Caco-2 (cell line): ENCODE measurements at regions not wholly inside any gene's neighbourhood (a gene's known extent, or its start where the extent isn't known, plus 50 kb on each side); places are given as distances from the start of the nearest gene placed in this dataset.

Experiments used
- BruUV-seq: library from RNA; stranded (reverse); fragments of 400-500 nt; replicated peaks from 2 replicates; lab custom pipeline; 2021; lab: Mats Ljungman, UMichigan
- CTCF ChIA-PET: fragments of 300-600 bp; sonication (Branson Sonifier 250); formaldehyde crosslinking; loops from one replicate; lab custom pipeline; 2022; ENCODE audit warnings: antibody characterized with exemption; lab: Charles Lee
- POLR2A ChIA-PET: fragments of 300-600 bp; sonication (Branson Sonifier 250); formaldehyde crosslinking; loops from one replicate; lab custom pipeline; 2022; ENCODE audit warnings: antibody characterized with exemption; lab: Charles Lee
- DNase-seq, 2 experiments: peaks; one replicate each; pipeline versions ENCODE4 v3.0.0 to v3.0.0-alpha.2; 2020 to 2022
- H3K27me3 ChIP-seq: replicated peaks from 2 replicates; pipeline ENCODE4 v1.6.0; 2011; ENCODE audit warnings: low read length; ENCODE audit not compliant: control insufficient read depth, insufficient read depth
- H3K36me3 ChIP-seq: 2 replicates; pipeline ENCODE4 v1.5.1; 2011; ENCODE audit warnings: low read length; ENCODE audit not compliant: control insufficient read depth, insufficient read depth
- H3K4me1 ChIP-seq: fragments of 250-450 bp; sonication (Bioruptor Pico); 2 replicates; pipeline ENCODE4 v1.5.1; 2020; ENCODE audit warnings: mild to moderate bottlenecking
- H3K4me3 ChIP-seq: 2 replicates; pipeline ENCODE4 v1.5.1; 2011; ENCODE audit warnings: low read depth, mild to moderate bottlenecking, control low read depth, low read length
- H3K9me3 ChIP-seq: fragments of 250-450 bp; sonication (Bioruptor Pico); 2 replicates; pipeline ENCODE4 v1.5.1; 2020; ENCODE audit warnings: mild to moderate bottlenecking, moderate library complexity
- H3K27ac Mint-ChIP-seq: one replicate; pipeline ENCODE4 v1.8.0; 2022; ENCODE audit warnings: mixed read lengths; ENCODE audit not compliant: unreplicated experiment
- H3K27me3 Mint-ChIP-seq: one replicate; pipeline ENCODE4 v1.8.0; 2022; ENCODE audit warnings: mixed read lengths; ENCODE audit not compliant: insufficient read depth, unreplicated experiment
- H3K36me3 Mint-ChIP-seq: one replicate; pipeline ENCODE4 v1.8.0; 2022; ENCODE audit warnings: mild to moderate bottlenecking, mixed read lengths; ENCODE audit not compliant: insufficient read depth, unreplicated experiment
- H3K4me1 Mint-ChIP-seq: one replicate; pipeline ENCODE4 v1.8.0; 2022; ENCODE audit warnings: low read depth, mixed read lengths; ENCODE audit not compliant: unreplicated experiment
- H3K4me3 Mint-ChIP-seq: one replicate; pipeline ENCODE4 v1.8.0; 2022; ENCODE audit warnings: mild to moderate bottlenecking, moderate library complexity, mixed read lengths; ENCODE audit not compliant: unreplicated experiment
- H3K9me3 Mint-ChIP-seq: one replicate; pipeline ENCODE4 v1.8.0; 2022; ENCODE audit warnings: mixed read lengths; ENCODE audit not compliant: unreplicated experiment
- intact Hi-C: fragments of 100-400 bp; cut with micrococcal nuclease; formaldehyde crosslinking; loops from one replicate; pipeline ENCODE4 v1.10.0; 2022; ENCODE audit not compliant: unreplicated experiment
- TF ChIP-seq, protein P1 (sequence below), 2 experiments: fragments of 200-600 bp in 1 of 2; IDR thresholded peaks; 1 replicate in 1 of 2; 2 replicates in 1 of 2; pipeline versions ENCODE4 v1.5.1 to v1.8.0; 2011 to 2022; ENCODE audit warnings: antibody characterized with exemption in 1 of 2, control low read depth in 1 of 2, inconsistent platforms in 1 of 2, low read depth in 1 of 2, low read length in 1 of 2, mild to moderate bottlenecking in 1 of 2, moderate library complexity in 1 of 2; ENCODE audit not compliant: insufficient read depth in 1 of 2, severe bottlenecking in 1 of 2, unreplicated experiment in 1 of 2

DNA sequence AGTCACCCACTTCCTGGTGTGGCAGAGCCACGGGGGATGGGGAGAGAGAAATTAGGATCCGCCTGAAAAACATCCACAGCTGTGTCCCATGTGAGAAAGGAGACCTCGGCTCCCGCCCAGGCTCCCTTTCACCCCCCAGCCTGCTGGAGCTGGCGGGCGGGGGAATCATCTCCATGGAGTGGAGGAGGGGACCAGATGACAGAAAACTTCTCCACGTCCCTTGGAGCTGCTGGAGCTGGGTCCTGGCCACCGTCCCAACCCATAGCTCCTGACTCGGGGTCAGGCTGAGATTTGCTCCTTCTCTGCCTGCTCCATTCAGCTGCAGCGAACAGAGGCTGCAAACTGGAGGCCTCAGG lies 113.8 kb downstream of the CEBPB start:
- H3K4me3 ChIP-seq = no peak overlapping the region
- H3K4me1 ChIP-seq = peaks cover 16% of the 10 kb centered on the region
- Mint-ChIP-seq H3K27ac (no peak overlapping the region), H3K4me1 (peaks cover 14% of the 10 kb centered on the region), H3K4me3 (no peak overlapping the region), H3K27me3 (peaks cover 3% of the 10 kb centered on the region), H3K9me3 (peaks cover 10% of the 10 kb centered on the region), H3K36me3 (no peaks in the 10 kb centered on the region)
- no peaks in the 10 kb centered on the region for H3K9me3 ChIP-seq
- no peak for DNase-seq
- no peaks in the 10 kb centered on the region for H3K27me3 ChIP-seq
- TF ChIP-seq, protein P1, sequence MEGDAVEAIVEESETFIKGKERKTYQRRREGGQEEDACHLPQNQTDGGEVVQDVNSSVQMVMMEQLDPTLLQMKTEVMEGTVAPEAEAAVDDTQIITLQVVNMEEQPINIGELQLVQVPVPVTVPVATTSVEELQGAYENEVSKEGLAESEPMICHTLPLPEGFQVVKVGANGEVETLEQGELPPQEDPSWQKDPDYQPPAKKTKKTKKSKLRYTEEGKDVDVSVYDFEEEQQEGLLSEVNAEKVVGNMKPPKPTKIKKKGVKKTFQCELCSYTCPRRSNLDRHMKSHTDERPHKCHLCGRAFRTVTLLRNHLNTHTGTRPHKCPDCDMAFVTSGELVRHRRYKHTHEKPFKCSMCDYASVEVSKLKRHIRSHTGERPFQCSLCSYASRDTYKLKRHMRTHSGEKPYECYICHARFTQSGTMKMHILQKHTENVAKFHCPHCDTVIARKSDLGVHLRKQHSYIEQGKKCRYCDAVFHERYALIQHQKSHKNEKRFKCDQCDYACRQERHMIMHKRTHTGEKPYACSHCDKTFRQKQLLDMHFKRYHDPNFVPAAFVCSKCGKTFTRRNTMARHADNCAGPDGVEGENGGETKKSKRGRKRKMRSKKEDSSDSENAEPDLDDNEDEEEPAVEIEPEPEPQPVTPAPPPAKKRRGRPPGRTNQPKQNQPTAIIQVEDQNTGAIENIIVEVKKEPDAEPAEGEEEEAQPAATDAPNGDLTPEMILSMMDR (IDR thresholded peaks at IDR 0.05; ENCODE audit: insufficient read depth in 1 of 2, low read depth in 1 of 2, low read length in 1 of 2, severe bottlenecking in 1 of 2, unreplicated experiment in 1 of 2) = no peak
- POLR2A ChIA-PET = no interaction called here
- CTCF ChIA-PET = no interaction called here
- BruUV-seq = no TSS peak
- H3K36me3 ChIP-seq = no peaks in the 10 kb centered on the region
- intact Hi-C loops = no loop called here

DNA sequence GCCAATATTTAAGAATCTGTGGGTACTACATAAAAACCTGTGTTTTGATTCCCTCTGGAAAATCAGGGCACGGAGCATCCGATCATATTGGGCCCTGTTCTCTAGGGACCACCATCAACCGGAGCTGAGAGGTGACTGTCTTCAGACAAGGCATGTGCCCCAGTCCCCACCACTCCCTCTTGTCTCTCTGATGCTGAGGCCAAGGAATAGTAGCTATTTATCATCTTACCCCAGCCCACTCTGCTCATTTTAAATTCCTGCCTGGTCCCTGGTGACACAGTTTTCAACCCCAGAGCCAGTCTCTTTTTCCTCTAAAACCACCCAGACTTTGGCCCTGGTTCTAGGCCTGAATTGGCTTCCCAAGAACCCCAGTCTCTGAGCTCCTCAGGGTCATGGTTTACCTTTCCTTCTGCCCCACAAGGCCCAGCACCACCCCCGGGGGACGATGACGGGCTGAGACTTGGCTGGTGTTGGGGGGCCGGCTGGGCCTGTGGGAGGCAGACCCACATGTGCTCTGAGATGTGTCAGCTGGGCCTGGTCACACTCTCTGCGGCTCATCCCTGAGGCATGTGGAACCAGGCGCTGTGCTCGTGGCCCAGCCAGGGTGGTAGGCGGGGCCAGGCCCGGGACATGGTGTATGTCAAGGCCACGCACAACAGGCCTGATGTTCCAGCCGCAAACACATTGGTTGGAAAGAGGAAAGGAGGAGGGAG lies 114.4 kb downstream of the CEBPB start:
- H3K27me3 Mint-ChIP-seq = peaks cover 3% of the 10 kb centered on the region
- no peak overlapping the region for H3K27ac Mint-ChIP-seq
- no peak overlapping the region for H3K4me3 Mint-ChIP-seq
- Histone ChIP-seq H3K4me3 (no peak overlapping the region), H3K9me3 (no peaks in the 10 kb centered on the region), H3K36me3 (no peaks in the 10 kb centered on the region), H3K4me1 (peaks cover 16% of the 10 kb centered on the region), H3K27me3 (no peaks in the 10 kb centered on the region)
- intact Hi-C loops = no loop called here
- CTCF ChIA-PET = interaction anchor here (0.8 kb wide), 1 partner anchor 185 kb away, joined by 3 read pairs; no protein-coding TSS in a partner anchor
- no TSS peak for BruUV-seq
- POLR2A ChIA-PET = no interaction called here
- no peak for DNase-seq
- no peaks in the 10 kb centered on the region for H3K36me3 Mint-ChIP-seq
- peaks cover 9% of the 10 kb centered on the region for H3K9me3 Mint-ChIP-seq
- H3K4me1 Mint-ChIP-seq = peaks cover 14% of the 10 kb centered on the region
- TF ChIP-seq, protein P1 (IDR thresholded peaks at IDR 0.05; ENCODE audit: insufficient read depth in 1 of 2, low read depth in 1 of 2, low read length in 1 of 2, severe bottlenecking in 1 of 2, unreplicated experiment in 1 of 2) = no peak

DNA sequence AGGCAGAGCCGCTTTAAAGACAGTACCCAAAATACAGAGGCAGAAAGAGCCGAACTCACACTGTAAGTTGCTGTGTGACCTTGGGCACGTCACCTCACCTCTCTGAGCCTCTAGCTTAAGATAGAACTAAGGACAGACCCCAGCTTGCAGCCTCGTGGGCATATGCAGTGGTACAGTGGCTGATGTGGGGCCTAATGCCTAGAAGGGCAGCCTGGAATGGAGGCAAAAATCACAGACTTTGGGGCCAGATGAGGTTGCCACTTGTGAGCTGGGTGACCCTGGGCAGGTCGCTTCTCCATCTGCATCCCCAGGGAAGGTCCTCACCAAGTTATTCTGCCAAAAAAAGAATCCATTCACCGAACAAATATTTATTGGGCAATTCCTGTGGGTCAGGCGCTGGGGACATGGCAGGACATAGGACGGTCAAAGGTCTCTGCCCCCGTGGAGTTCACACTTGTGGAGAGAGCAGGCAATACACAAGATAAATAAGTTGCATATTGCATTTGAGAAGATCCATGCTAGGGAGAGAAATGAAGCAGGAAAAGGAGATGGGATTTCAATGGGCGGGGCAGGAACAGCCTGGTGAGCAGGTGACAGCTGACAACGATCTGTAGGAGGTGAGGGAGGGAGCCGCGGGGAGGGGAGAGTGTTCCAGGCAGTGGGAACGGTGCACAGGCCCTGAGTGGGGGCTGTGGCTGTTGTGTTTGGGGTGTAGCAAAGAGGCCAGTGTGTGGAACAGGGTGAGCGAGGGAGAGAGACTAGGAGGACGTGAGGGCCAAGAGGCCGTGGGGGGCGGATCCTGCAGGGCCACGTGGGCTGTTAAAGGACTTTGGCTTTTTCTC lies 115.2 kb downstream of the CEBPB start:
- Histone ChIP-seq H3K9me3 (no peaks in the 10 kb centered on the region), H3K36me3 (no peaks in the 10 kb centered on the region), H3K27me3 (no peaks in the 10 kb centered on the region), H3K4me1 (peaks cover 16% of the 10 kb centered on the region), H3K4me3 (no peak overlapping the region)
- no peaks in the 10 kb centered on the region for H3K27me3 Mint-ChIP-seq
- TF ChIP-seq, protein P1 (IDR thresholded peaks at IDR 0.05; ENCODE audit: insufficient read depth in 1 of 2, low read depth in 1 of 2, low read length in 1 of 2, severe bottlenecking in 1 of 2, unreplicated experiment in 1 of 2) = peak in 1 of 2 experiments; percentile 32
- peak; percentile 53 to 70 for DNase-seq
- no peaks in the 10 kb centered on the region for H3K36me3 Mint-ChIP-seq
- ChIA-PET CTCF (interaction anchor here (0.8 kb wide), 1 partner anchor 185 kb away, joined by 3 read pairs; no protein-coding TSS in a partner anchor), POLR2A (interaction anchor here (0.5 kb wide), 1 partner anchor 12 kb away, joined by 7 read pairs; no protein-coding TSS in a partner anchor)
- peak overlapping the region; percentile 9 for H3K27ac Mint-ChIP-seq
- BruUV-seq = no TSS peak
- intact Hi-C loops = no loop called here
- peaks cover 1% of the 10 kb centered on the region for H3K9me3 Mint-ChIP-seq
- peaks cover 14% of the 10 kb centered on the region for H3K4me1 Mint-ChIP-seq
- peak overlapping the region; percentile 7 for H3K4me3 Mint-ChIP-seq
